Left lung (tissue), 4 donors: ENCODE measurements at regions not wholly inside any gene's neighbourhood (a gene's known extent, or its start where the extent isn't known, plus 50 kb on each side); places are given as distances from the start of the nearest gene placed in this dataset.

Experiments
- ATAC-seq: fragments of 200-7000 bp; cut with Tn5 transposase; one replicate; pipeline ENCODE4 v1.9.1; 2020; ENCODE audit warnings: moderate library complexity
- DNase-seq, 4 donors: peaks; one replicate each; pipeline ENCODE4 v3.0.0-alpha.2; 2013 to 2020
- H3K27ac ChIP-seq, 2 donors: fragments of 200-600 bp; sonication (generic) in 1 of 2; one replicate each; pipeline versions ENCODE4 v1.5.0 to v1.8.0; 2020 to 2021
- H3K27me3 ChIP-seq, 2 donors: fragments of 200-600 bp; sonication (generic) in 1 of 2; one replicate each; pipeline versions ENCODE4 v1.5.0 to v1.8.0; 2020 to 2021
- H3K36me3 ChIP-seq, 2 donors: fragments of 200-600 bp; sonication (generic) in 1 of 2; one replicate each; pipeline versions ENCODE4 v1.5.0 to v1.8.0; 2020 to 2021
- H3K4me1 ChIP-seq, 2 donors: fragments of 200-600 bp; one replicate each; pipeline ENCODE4 v1.8.0; 2021
- H3K4me3 ChIP-seq, 2 donors: fragments of 200-600 bp; sonication (generic) in 1 of 2; one replicate each; pipeline versions ENCODE4 v1.5.0 to v1.8.0; 2020 to 2021; ENCODE audit warnings: mild to moderate bottlenecking in 1 of 2
- H3K9me3 ChIP-seq, 2 donors: fragments of 200-600 bp; sonication (generic) in 1 of 2; one replicate each; pipeline versions ENCODE4 v1.5.0 to v1.8.0; 2020 to 2021
- intact Hi-C, 2 donors: fragments of 100-400 bp; cut with DNase I; formaldehyde crosslinking; loops; one replicate each; pipeline versions ENCODE4 v1.11.2 to v1.14.2; 2022
- TF ChIP-seq, protein P1 (sequence below), 2 donors: fragments of 200-600 bp; sonication (generic) in 1 of 2; IDR thresholded peaks; one replicate each; pipeline versions ENCODE4 v1.5.0 to v1.8.0; 2021; ENCODE audit warnings: antibody characterized with exemption in 2 of 2
- donor health status: DM: no; HTN: yes; CAD: no.
- donor health status: DM: no; HTN: no; CAD: no.

DNA sequence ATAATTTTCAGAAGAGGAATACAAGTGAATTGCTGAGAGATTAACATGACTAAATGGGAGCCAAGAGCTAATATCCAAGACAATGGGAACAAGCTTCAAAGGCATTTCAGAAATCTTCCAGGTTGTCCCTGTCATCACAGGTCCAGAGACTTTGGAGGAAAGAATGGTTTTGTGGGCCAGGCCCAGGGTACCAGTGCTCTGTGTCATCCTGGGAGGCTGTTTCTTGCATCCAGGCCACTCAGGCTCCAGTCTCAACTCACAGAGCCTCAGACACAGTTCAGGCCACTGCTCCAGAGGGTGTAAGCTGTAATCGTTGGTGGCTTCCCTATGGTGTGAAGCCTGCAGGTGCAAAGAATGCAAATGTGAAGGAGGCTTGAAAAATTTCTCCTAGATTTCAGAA, 170.4 kb upstream of the NRG3 start:
- intact Hi-C loops: no loop called here
- no peak for ATAC-seq
- DNase-seq: no peak
- Histone ChIP-seq H3K4me3 (no peak overlapping the region), H3K4me1 (no peaks in the 10 kb centered on the region), H3K27ac (no peak overlapping the region), H3K9me3 (peaks cover 0 to 15% of the 10 kb centered on the region in 2 donors), H3K27me3 (no peaks in the 10 kb centered on the region), H3K36me3 (no peaks in the 10 kb centered on the region)
- TF ChIP-seq, protein P1, sequence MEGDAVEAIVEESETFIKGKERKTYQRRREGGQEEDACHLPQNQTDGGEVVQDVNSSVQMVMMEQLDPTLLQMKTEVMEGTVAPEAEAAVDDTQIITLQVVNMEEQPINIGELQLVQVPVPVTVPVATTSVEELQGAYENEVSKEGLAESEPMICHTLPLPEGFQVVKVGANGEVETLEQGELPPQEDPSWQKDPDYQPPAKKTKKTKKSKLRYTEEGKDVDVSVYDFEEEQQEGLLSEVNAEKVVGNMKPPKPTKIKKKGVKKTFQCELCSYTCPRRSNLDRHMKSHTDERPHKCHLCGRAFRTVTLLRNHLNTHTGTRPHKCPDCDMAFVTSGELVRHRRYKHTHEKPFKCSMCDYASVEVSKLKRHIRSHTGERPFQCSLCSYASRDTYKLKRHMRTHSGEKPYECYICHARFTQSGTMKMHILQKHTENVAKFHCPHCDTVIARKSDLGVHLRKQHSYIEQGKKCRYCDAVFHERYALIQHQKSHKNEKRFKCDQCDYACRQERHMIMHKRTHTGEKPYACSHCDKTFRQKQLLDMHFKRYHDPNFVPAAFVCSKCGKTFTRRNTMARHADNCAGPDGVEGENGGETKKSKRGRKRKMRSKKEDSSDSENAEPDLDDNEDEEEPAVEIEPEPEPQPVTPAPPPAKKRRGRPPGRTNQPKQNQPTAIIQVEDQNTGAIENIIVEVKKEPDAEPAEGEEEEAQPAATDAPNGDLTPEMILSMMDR (IDR thresholded peaks at IDR 0.05): no peak

- Histone ChIP-seq H3K9me3 (peaks cover 0 to 3% of the 10 kb centered on the region in 2 donors), H3K27ac (no peak overlapping the region), H3K4me1 (no peaks in the 10 kb centered on the region), H3K4me3 (no peak overlapping the region), H3K27me3 (no peaks in the 10 kb centered on the region), H3K36me3 (no peaks in the 10 kb centered on the region)
- ATAC-seq (no peak), DNase-seq (no peak)
- TF ChIP-seq, protein P1 (IDR thresholded peaks at IDR 0.05): no peak
- intact Hi-C loops: no loop called here
These were observed 166.6 kb upstream of the NRG3 start for GRCh38 chr10:81708416-81708815.

DNA sequence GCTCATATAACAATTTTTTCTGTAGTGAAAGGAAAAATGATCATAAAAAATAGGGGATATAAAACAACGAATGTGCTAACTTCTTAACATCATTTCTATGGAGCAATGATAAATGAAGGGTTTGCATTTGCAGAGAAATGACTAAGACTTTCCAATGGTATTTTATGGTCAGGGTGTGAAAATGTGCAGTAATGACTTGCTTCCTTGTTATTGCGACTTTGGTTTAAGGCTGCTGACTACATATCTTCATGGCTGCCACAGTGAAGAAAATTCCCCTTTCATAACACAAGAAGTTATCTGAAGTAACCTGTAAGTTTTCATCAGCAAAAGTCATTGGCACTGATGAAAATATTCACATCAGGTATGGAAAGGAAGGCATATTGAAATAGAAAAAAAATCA, 166.1 kb upstream of the NRG3 start:
- Histone ChIP-seq H3K36me3 (no peaks in the 10 kb centered on the region), H3K4me1 (no peaks in the 10 kb centered on the region), H3K27ac (no peak overlapping the region), H3K4me3 (no peak overlapping the region), H3K27me3 (no peaks in the 10 kb centered on the region), H3K9me3 (peaks cover 0 to 3% of the 10 kb centered on the region in 2 donors)
- no peak for DNase-seq
- TF ChIP-seq, protein P1 (IDR thresholded peaks at IDR 0.05): no peak
- intact Hi-C loops: no loop called here
- ATAC-seq: no peak

- DNase-seq: no peak
- intact Hi-C loops: no loop called here
- no peak for ATAC-seq
- Histone ChIP-seq H3K4me1 (no peaks in the 10 kb centered on the region), H3K9me3 (peaks cover 0 to 11% of the 10 kb centered on the region in 2 donors), H3K4me3 (no peak overlapping the region), H3K27ac (no peak overlapping the region), H3K36me3 (no peaks in the 10 kb centered on the region), H3K27me3 (no peaks in the 10 kb centered on the region)
- TF ChIP-seq, protein P1 (IDR thresholded peaks at IDR 0.05): no peak
These were observed 152.6 kb upstream of the NRG3 start for GRCh38 chr10:81722399-81722798.

- ATAC-seq: no peak
- Histone ChIP-seq H3K36me3 (no peaks in the 10 kb centered on the region), H3K27ac (no peak overlapping the region), H3K4me1 (no peaks in the 10 kb centered on the region), H3K4me3 (no peak overlapping the region), H3K9me3 (no peaks in the 10 kb centered on the region), H3K27me3 (no peaks in the 10 kb centered on the region)
- no peak for DNase-seq
- TF ChIP-seq, protein P1 (IDR thresholded peaks at IDR 0.05): no peak
- intact Hi-C loops: no loop called here
These were observed 150.6 kb upstream of the NRG3 start for GRCh38 chr10:81724431-81724830.
